Astrocyte (in vitro differentiated cells and primary cell): ENCODE measurements at regions not wholly inside any gene's neighbourhood (a gene's known extent, or its start where the extent isn't known, plus 50 kb on each side); places are given as distances from the start of the nearest gene placed in this dataset.

ENCODE experiments used
- EZH2 ChIP-seq: IDR thresholded peaks from 2 replicates; pipeline ENCODE4 v1.6.1; 2012; ENCODE audit warnings: mild to moderate bottlenecking, low read length, inconsistent platforms; ENCODE audit not compliant: insufficient read depth
- TF ChIP-seq, protein P1 (sequence below): IDR thresholded peaks from 2 replicates; pipeline ENCODE4 v1.5.1; 2011; ENCODE audit warnings: low read depth, mild to moderate bottlenecking, inconsistent platforms, low read length, moderate library complexity; ENCODE audit not compliant: insufficient read depth

DNA sequence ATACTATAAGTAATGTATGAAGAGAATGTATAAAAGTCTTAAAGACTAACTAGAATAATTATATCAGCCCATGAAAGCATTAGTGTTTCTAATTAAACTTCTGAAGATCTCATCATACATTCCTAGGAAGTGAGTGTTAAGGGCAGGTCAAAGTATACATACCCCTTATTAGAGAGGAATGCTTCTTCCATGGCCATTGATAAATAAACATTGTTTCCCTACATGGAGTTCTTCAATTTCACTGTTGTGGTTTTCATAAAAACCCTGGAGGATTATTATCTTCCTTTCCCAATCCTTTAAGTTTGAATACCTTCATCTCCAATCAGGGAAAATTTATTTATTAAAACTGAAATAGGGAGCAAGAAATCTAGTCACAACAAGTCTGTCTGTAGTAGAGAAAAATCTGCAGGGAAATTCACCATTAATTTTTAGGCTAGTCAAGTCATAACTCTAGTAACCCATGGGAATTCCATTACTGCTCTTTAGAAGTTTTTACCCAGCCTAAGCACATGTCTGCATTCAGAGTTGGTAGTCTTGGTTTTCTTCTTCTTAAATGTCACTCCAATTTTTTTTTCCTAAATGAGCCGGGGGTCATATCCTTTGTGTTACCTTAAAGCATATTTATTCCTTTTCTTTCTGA lies 147.0 kb downstream of the TNFSF18 start:
- TF ChIP-seq, protein P1, sequence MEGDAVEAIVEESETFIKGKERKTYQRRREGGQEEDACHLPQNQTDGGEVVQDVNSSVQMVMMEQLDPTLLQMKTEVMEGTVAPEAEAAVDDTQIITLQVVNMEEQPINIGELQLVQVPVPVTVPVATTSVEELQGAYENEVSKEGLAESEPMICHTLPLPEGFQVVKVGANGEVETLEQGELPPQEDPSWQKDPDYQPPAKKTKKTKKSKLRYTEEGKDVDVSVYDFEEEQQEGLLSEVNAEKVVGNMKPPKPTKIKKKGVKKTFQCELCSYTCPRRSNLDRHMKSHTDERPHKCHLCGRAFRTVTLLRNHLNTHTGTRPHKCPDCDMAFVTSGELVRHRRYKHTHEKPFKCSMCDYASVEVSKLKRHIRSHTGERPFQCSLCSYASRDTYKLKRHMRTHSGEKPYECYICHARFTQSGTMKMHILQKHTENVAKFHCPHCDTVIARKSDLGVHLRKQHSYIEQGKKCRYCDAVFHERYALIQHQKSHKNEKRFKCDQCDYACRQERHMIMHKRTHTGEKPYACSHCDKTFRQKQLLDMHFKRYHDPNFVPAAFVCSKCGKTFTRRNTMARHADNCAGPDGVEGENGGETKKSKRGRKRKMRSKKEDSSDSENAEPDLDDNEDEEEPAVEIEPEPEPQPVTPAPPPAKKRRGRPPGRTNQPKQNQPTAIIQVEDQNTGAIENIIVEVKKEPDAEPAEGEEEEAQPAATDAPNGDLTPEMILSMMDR, result no peak
- no peak for TF ChIP-seq EZH2
